GM23338 (cell line): ENCODE measurements at regions not wholly inside any gene's neighbourhood (a gene's known extent, or its start where the extent isn't known, plus 50 kb on each side); places are given as distances from the start of the nearest gene placed in this dataset.

Experiments
- CTCF ChIP-seq, 2 experiments: fragments of 200-600 bp in 1 of 2; sonication (generic) in 1 of 2; conservative IDR thresholded peaks; 2 replicates each; pipeline versions ENCODE4 v1.5.1 to v1.6.1; 2016 to 2017; ENCODE audit warnings: antibody characterized with exemption in 2 of 2, low read depth in 2 of 2, mild to moderate bottlenecking in 2 of 2, moderate library complexity in 1 of 2
- EZH2 ChIP-seq: fragments of 200-600 bp; sonication (generic); IDR thresholded peaks from one replicate; pipeline ENCODE4 v1.8.0; 2017; ENCODE audit warnings: antibody characterized with exemption, mild to moderate bottlenecking, low read depth; ENCODE audit not compliant: unreplicated experiment
- POLR2AphosphoS5 ChIP-seq: IDR thresholded peaks from 2 replicates; pipeline ENCODE4 v1.6.1; 2016; ENCODE audit warnings: antibody characterized with exemption, low read depth
- REST ChIP-seq: IDR thresholded peaks from one replicate; pipeline ENCODE4 v1.6.1; 2018; ENCODE audit warnings: antibody characterized with exemption; ENCODE audit not compliant: unreplicated experiment
- ZNF114 ChIP-seq: fragments of 250-450 bp; sonication (Bioruptor Pico); IDR thresholded peaks from 2 replicates; pipeline ENCODE4 v1.5.0; 2020; ENCODE audit warnings: mild to moderate bottlenecking, moderate library complexity

- TF ChIP-seq CTCF (conservative IDR thresholded peaks at IDR 0.05; ENCODE audit: low read depth in 2 of 2) (no peak), POLR2AphosphoS5 (no peak), EZH2 (no peak), REST (no peak), ZNF114 (CRISPR knock-in tag) (no peak)
Observed at GRCh38 chr2:7753777-7754176, 836.6 kb downstream of the RNF144A start.
